SU-DHL-6 (cell line): ENCODE measurements at regions not wholly inside any gene's neighbourhood (a gene's known extent, or its start where the extent isn't known, plus 50 kb on each side); places are given as distances from the start of the nearest gene placed in this dataset.

Experiments used
- EZH2phosphoT487 ChIP-seq: fragments of 200-600 bp; sonication (generic), shearing (Covaris generic); conservative IDR thresholded peaks from 2 replicates; pipeline ENCODE4 v1.6.1; 2018; ENCODE audit warnings: mild to moderate bottlenecking, antibody characterized with exemption, low read length, moderate library complexity, mixed read lengths
- TF ChIP-seq, protein P1 (sequence below): fragments of 200-600 bp; sonication (generic); IDR thresholded peaks from one replicate; pipeline ENCODE4 v1.5.1; 2017; ENCODE audit warnings: antibody characterized with exemption, mild to moderate bottlenecking, low read length, moderate library complexity; ENCODE audit not compliant: insufficient read depth, poor library complexity, severe bottlenecking

DNA sequence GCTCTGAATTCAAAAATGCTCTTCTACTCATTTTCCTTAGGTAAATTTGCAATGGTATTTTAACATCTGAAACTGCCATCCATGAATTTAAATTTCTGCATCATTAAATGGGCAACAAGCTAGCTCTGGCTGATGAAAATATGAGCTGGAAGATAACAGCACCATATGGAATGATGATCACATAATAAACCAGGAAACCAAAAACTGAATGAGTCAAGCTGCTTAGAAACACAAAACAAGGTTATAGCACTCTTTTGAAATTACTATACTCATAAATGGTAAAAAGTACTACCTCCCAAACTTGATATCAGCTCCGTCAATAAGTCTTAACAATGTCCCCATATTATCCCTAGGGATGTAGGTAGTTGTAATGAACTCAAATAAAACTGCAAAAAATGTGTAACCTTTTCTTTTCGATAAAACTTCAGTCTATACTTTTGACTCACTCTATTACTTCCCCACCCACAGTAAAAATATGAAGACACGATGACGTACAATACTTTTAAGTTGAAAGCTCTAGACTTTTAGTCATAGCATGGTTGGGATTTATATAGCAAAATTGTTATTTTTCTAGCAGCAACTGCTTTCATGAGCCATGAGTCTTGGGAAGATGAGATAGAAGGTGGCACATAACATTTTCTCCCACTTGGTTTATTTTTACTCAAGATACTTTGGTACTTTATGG lies 396.7 kb downstream of the CDH2 start:
- TF ChIP-seq, protein P1, sequence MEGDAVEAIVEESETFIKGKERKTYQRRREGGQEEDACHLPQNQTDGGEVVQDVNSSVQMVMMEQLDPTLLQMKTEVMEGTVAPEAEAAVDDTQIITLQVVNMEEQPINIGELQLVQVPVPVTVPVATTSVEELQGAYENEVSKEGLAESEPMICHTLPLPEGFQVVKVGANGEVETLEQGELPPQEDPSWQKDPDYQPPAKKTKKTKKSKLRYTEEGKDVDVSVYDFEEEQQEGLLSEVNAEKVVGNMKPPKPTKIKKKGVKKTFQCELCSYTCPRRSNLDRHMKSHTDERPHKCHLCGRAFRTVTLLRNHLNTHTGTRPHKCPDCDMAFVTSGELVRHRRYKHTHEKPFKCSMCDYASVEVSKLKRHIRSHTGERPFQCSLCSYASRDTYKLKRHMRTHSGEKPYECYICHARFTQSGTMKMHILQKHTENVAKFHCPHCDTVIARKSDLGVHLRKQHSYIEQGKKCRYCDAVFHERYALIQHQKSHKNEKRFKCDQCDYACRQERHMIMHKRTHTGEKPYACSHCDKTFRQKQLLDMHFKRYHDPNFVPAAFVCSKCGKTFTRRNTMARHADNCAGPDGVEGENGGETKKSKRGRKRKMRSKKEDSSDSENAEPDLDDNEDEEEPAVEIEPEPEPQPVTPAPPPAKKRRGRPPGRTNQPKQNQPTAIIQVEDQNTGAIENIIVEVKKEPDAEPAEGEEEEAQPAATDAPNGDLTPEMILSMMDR = no peak
- no peak for TF ChIP-seq EZH2phosphoT487
